Rectal smooth muscle tissue (tissue), 1 donor: ENCODE measurements at regions not wholly inside any gene's neighbourhood (a gene's known extent, or its start where the extent isn't known, plus 50 kb on each side); places are given as distances from the start of the nearest gene placed in this dataset.

Experiments
- H3K27ac ChIP-seq: one replicate; pipeline ENCODE4 v1.7.0; 2013; ENCODE audit warnings: low read depth, low read length, inconsistent platforms
- H3K27me3 ChIP-seq: one replicate; pipeline ENCODE4 v1.7.0; 2013; ENCODE audit warnings: low read length; ENCODE audit not compliant: control insufficient read depth, insufficient read depth
- H3K36me3 ChIP-seq: one replicate; pipeline ENCODE4 v1.7.0; 2013; ENCODE audit warnings: low read length; ENCODE audit not compliant: control insufficient read depth, insufficient read depth
- H3K4me1 ChIP-seq: one replicate; pipeline ENCODE4 v1.7.0; 2013; ENCODE audit warnings: low read length; ENCODE audit not compliant: control insufficient read depth, insufficient read depth
- H3K4me3 ChIP-seq: one replicate; pipeline ENCODE4 v1.7.0; 2013; ENCODE audit warnings: low read length
- H3K9ac ChIP-seq: one replicate; pipeline ENCODE4 v1.7.0; 2013; ENCODE audit warnings: low read length

GRCh38 chr15:93257920-93258319 is 168.9 kb upstream of the RGMA start:
- H3K4me3 ChIP-seq, result no peak overlapping the region
- no peaks in the 10 kb centered on the region for H3K27me3 ChIP-seq
- H3K4me1 ChIP-seq, result no peaks in the 10 kb centered on the region
- H3K36me3 ChIP-seq, result no peaks in the 10 kb centered on the region
- no peak overlapping the region for H3K9ac ChIP-seq
- H3K27ac ChIP-seq, result no peak overlapping the region

- H3K27me3 ChIP-seq, result no peaks in the 10 kb centered on the region
- no peak overlapping the region for H3K27ac ChIP-seq
- no peaks in the 10 kb centered on the region for H3K36me3 ChIP-seq
- no peak overlapping the region for H3K4me3 ChIP-seq
- H3K4me1 ChIP-seq, result no peaks in the 10 kb centered on the region
- H3K9ac ChIP-seq, result no peak overlapping the region
Measured at GRCh38 chr15:93253681-93254080, 164.7 kb upstream of the RGMA start.

- Histone ChIP-seq H3K27ac (no peak overlapping the region), H3K9ac (no peak overlapping the region), H3K4me1 (no peaks in the 10 kb centered on the region), H3K4me3 (no peak overlapping the region), H3K36me3 (no peaks in the 10 kb centered on the region), H3K27me3 (no peaks in the 10 kb centered on the region)
Measured at GRCh38 chr15:93252780-93253179, 163.8 kb upstream of the RGMA start.

- Histone ChIP-seq H3K36me3 (no peaks in the 10 kb centered on the region), H3K27ac (no peak overlapping the region), H3K4me3 (no peak overlapping the region), H3K9ac (no peak overlapping the region), H3K27me3 (no peaks in the 10 kb centered on the region), H3K4me1 (no peaks in the 10 kb centered on the region)
Measured at GRCh38 chr15:93250950-93251349, 161.9 kb upstream of the RGMA start.

GRCh38 chr15:93250209-93250608 is 161.2 kb upstream of the RGMA start:
- no peaks in the 10 kb centered on the region for H3K27me3 ChIP-seq
- H3K27ac ChIP-seq, result no peak overlapping the region
- H3K4me1 ChIP-seq, result no peaks in the 10 kb centered on the region
- H3K36me3 ChIP-seq, result no peaks in the 10 kb centered on the region
- no peak overlapping the region for H3K9ac ChIP-seq
- H3K4me3 ChIP-seq, result no peak overlapping the region

- H3K36me3 ChIP-seq, result no peaks in the 10 kb centered on the region
- no peaks in the 10 kb centered on the region for H3K27me3 ChIP-seq
- H3K4me1 ChIP-seq, result no peaks in the 10 kb centered on the region
- H3K9ac ChIP-seq, result no peak overlapping the region
- no peak overlapping the region for H3K4me3 ChIP-seq
- H3K27ac ChIP-seq, result no peak overlapping the region
Measured at GRCh38 chr15:93249623-93250022, 160.6 kb upstream of the RGMA start.

GRCh38 chr15:93247466-93248121 is 158.6 kb upstream of the RGMA start:
- Histone ChIP-seq H3K9ac (no peak overlapping the region), H3K27ac (no peak overlapping the region), H3K4me1 (no peaks in the 10 kb centered on the region), H3K4me3 (no peak overlapping the region), H3K36me3 (no peaks in the 10 kb centered on the region), H3K27me3 (no peaks in the 10 kb centered on the region)

- Histone ChIP-seq H3K27ac (no peak overlapping the region), H3K4me1 (no peaks in the 10 kb centered on the region), H3K9ac (no peak overlapping the region), H3K36me3 (no peaks in the 10 kb centered on the region), H3K27me3 (no peaks in the 10 kb centered on the region), H3K4me3 (no peak overlapping the region)
Measured at GRCh38 chr15:93246266-93247242, 157.5 kb upstream of the RGMA start.

- no peak overlapping the region for H3K4me3 ChIP-seq
- H3K9ac ChIP-seq, result no peak overlapping the region
- no peaks in the 10 kb centered on the region for H3K4me1 ChIP-seq
- no peaks in the 10 kb centered on the region for H3K36me3 ChIP-seq
- no peak overlapping the region for H3K27ac ChIP-seq
- H3K27me3 ChIP-seq, result no peaks in the 10 kb centered on the region
Measured at GRCh38 chr15:93245661-93246042, 156.6 kb upstream of the RGMA start.

- H3K9ac ChIP-seq, result no peak overlapping the region
- H3K4me1 ChIP-seq, result no peaks in the 10 kb centered on the region
- H3K27ac ChIP-seq, result no peak overlapping the region
- no peak overlapping the region for H3K4me3 ChIP-seq
- no peaks in the 10 kb centered on the region for H3K36me3 ChIP-seq
- H3K27me3 ChIP-seq, result no peaks in the 10 kb centered on the region
Measured at GRCh38 chr15:93244696-93245660, 156.0 kb upstream of the RGMA start.

GRCh38 chr15:93243573-93243972 is 154.6 kb upstream of the RGMA start:
- H3K36me3 ChIP-seq, result no peaks in the 10 kb centered on the region
- H3K27ac ChIP-seq, result no peak overlapping the region
- peaks cover 2% of the 10 kb centered on the region for H3K27me3 ChIP-seq
- H3K9ac ChIP-seq, result no peak overlapping the region
- no peak overlapping the region for H3K4me3 ChIP-seq
- H3K4me1 ChIP-seq, result no peaks in the 10 kb centered on the region
